HG03460 (cell line): ENCODE measurements at regions not wholly inside any gene's neighbourhood (a gene's known extent, or its start where the extent isn't known, plus 50 kb on each side); places are given as distances from the start of the nearest gene placed in this dataset.
"Not testable (repeated sequence)": the region's sequence is repeated elsewhere in the genome, so short reads cannot be mapped to it uniquely, and the experiment has no call there.

Source experiments
- ATAC-seq: cut with Tn5 transposase; IDR thresholded peaks from one replicate; pipeline ENCODE4 v1.9.1; 2021; ENCODE audit not compliant: unreplicated experiment

GRCh38 chr3:80994767-80995166 lies 766.7 kb downstream of the GBE1 start:
- ATAC-seq, result no peak

DNA sequence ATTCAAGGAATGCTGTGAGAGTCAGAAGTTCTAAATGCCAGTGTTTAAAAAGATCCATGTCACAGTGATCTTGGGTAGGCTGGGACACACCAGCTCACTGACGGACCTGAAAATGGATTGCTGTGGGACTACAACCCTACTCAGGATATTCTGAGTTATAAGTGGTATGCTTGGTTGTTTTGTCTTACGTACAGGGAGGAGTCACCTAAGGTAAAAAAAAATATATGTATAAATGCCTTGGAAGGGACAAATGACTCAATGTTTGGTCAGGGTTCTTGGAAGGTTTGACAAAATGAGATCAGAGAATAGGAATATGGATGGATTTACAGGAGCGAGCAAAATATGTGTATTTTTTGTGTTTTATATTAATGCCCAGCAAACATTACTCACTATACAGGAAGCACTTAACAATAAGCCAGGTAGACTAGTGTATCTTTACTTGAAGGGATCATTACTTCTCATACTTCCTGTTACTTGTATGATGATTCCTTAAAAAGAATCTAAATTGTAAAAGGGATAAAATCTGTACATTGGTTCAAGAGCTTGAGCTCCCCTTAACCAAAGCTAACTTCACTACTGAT lies 767.3 kb downstream of the GBE1 start:
- ATAC-seq, result no peak

GRCh38 chr3:80993241-80993945 lies 768.1 kb downstream of the GBE1 start:
- peak; percentile 77 for ATAC-seq

- no peak for ATAC-seq
These were observed 777.7 kb downstream of the GBE1 start for GRCh38 chr3:80983753-80984152.

DNA sequence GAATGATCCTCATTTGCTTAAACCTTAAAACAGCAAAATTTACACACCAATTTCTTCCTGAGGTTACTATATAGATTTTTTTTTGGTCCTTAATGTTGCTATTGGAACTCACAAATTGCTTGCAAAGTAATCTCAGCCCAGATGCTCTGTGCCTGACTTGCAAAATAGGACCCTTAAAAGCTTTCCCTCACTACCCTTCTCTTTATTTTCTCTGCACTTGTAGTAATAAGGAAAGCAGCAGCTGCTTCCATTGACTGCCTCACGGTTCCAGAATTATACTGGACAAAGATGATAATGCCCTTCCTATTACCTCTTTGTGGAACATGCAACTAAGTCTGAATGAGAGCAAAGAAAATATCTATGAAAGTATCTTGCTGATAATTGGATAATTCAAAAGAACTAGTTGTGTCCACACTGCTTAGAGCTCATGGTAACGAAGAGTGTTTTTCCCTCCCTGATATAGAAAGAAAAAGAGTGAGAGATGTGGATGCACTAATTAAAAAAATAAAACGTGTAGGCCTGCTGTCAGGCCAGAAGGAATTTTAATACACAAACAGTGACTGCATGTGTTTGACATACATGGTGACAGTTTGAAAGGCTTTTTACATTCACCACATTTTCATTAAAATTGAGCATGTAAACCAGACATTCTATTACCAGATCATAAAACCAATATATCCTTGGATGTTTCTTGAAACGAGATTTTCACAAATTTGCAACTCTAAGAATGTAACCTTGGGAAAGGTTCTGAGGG lies 783.1 kb downstream of the GBE1 start:
- ATAC-seq, result no peak

DNA sequence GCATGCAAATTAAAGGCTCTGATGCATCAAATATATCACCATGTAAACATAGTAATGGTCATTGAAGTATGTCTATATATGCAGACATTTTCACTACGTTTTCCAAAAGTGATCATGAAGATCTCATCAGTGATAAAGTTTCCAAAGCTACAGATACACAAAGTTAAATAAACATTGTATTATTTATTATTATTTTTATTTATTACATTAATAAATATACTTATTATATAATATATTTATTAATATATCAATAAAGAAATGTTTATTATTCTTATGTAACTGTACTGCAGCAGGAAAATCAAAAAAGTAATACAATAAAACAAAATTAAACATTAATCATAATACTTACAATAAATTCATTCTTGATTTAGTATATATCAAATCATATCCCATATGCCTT lies 791.2 kb downstream of the GBE1 start:
- no peak for ATAC-seq

DNA sequence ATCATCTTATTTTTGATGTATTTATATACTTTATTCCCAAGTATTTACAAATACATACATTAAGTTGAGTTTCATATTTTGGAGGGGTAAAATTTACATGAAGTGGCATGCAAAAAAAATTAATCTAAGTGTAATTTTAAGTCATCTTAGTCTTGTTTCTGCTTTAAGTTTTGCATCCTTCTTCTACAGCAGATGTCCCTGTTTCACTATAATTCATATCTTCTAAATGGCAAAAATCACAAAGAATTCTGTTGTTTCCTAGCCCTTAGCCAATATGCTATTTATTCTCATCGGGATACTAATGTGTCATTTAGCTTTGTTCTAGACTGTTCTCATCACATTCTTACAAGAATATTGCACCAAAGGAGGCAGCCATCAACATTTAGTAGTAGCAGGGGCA lies 831.9 kb downstream of the GBE1 start:
- ATAC-seq, result no peak

DNA sequence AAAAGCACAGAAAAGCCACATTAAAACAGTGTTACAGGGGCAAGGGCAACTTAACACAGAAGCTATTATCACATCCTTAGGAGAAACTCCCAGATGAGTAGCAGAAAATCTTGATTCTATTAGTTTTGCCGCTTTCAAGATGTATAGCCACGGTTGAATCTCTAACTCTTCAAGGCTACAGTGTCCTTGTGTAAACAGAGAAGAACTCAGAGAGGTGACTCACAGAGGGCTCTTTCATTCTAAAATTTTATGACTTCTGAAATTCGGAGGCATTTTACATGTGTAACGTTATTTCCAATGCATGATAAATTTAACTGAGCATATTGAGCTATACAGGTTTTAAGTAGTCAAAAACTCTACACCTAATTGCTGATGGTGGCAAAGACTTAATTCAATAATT lies 846.6 kb downstream of the GBE1 start:
- no peak for ATAC-seq

DNA sequence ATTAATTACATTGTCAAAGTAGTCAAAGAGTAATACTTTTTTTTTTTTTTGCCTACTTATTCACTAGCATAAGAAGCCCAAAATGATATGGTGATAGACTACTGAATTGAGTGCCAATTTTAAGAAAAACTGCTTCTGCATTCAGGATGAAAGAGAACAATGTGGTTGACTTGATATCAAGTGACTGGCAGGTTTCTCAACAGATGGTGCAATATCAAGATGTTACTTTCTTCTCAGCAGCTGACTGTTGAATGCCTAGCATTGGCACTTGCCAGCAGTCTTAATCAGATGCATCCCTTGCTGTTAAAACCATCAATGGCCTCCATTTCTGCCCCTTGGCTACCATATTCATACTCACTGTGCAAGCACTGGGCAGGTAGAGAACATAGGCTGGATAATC lies 863.2 kb downstream of the GBE1 start:
- ATAC-seq, result no peak

DNA sequence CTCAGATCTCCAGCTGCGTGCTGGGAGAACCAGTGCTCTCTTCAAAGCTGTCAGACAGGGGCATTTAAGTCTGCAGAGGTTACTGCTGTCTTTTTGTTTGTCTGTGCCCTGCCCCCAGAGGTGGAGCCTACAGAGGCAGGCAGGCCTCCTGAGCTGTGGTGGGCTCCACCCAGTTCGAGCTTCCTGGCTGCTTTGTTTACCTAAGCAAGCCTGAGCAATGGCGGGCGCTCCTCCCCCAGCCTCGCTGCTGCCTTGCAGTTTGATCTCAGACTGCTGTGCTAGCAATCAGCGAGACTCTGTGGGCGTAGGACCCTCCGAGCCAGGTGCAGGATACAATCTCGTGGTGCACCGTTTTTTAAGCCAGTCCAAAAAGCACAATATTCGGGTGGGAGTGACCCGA lies 864.4 kb downstream of the GBE1 start:
- not testable (repeated sequence) for ATAC-seq

- ATAC-seq, result no peak
These were observed 870.9 kb downstream of the GBE1 start for GRCh38 chr3:80890571-80890970.

GRCh38 chr3:80889535-80889934 lies 871.9 kb downstream of the GBE1 start:
- no peak for ATAC-seq

- no peak for ATAC-seq
These were observed 890.9 kb downstream of the GBE1 start for GRCh38 chr3:80870476-80871041.

DNA sequence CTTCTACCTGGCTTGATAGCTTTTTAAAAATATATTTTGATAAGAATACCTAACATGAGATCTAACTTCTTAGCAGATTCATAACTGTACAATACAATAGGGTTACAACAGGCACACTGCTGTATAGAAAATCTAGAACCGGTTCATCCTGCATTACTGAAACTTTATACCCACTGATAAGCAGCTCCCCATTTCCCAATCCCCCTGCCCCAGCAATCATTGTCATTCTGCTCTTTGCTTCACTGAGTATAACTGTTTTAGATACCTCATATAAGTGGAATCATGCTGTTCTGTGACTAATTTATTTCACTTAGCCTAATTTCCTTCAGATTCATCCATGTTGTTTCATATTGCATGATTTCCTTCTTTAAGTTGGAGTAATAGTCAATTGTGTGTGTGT lies 906.0 kb downstream of the GBE1 start:
- no peak for ATAC-seq

- no peak for ATAC-seq
These were observed 925.0 kb downstream of the GBE1 start for GRCh38 chr3:80836395-80836794.

GRCh38 chr3:80807577-80807976 lies 953.9 kb downstream of the GBE1 start:
- no peak for ATAC-seq

DNA sequence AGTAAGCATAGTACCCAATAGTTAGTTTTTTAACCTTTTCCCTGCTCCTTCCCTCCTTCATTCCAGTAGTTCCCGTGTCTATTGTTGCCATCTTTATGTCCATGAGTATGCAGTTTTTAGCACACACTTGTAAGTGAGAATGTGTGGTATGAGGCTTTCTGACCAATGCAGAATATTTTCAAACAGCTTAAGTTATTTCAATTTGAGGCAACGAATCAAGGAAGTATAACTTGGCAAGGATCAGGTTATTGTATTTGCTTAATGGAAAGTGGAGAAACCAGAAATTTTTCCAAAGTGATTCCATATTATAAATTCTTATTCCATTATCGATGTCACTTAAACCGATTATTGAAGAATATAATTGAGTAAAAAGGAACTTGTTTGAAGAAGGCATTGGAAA lies 954.8 kb downstream of the GBE1 start:
- no peak for ATAC-seq

GRCh38 chr3:80788914-80789313 lies 972.5 kb downstream of the GBE1 start:
- ATAC-seq, result no peak

DNA sequence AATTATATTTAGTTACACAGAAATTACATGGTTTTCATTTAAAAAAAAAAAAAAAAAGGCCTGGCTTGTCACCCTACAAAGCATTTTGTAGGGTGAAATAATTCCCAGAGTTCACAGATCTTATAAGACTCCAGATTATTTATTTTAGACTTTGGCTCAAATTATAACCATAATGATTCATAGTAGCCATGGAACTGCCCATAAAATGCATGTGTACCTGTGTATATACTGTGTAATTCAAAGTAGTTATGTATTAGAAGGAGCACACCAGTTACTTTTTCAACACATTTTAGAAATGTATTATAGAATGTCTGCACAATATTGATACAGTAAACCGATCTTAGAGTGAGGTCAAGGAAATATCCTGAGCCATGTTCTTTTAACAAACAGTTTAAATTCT lies 975.6 kb downstream of the GBE1 start:
- no peak for ATAC-seq

- no peak for ATAC-seq
These were observed 976.0 kb downstream of the GBE1 start for GRCh38 chr3:80785475-80785874.

GRCh38 chr3:80771085-80771484 lies 990.4 kb downstream of the GBE1 start:
- peak; percentile 62 for ATAC-seq
